ENCODE measurements at regions not wholly inside any gene's neighbourhood (a gene's known extent, or its start where the extent isn't known, plus 50 kb on each side); places are given as distances from the start of the nearest gene placed in this dataset.

GRCh38 chr18:73917046-73917445, 230.6 kb downstream of the FBXO15 start:
- no peak for DNase-seq

- no peak for DNase-seq
These were observed 234.1 kb downstream of the FBXO15 start for GRCh38 chr18:73913505-73913904.

GRCh38 chr18:73908323-73908722, 239.3 kb downstream of the FBXO15 start:
- DNase-seq = no peak

GRCh38 chr18:73901566-73901965, 246.1 kb downstream of the FBXO15 start:
- DNase-seq = no peak

- no peak for DNase-seq
These were observed 246.5 kb downstream of the FBXO15 start for GRCh38 chr18:73901151-73901550.

- DNase-seq = no peak
These were observed 247.4 kb downstream of the FBXO15 start for GRCh38 chr18:73900106-73900835.

- DNase-seq = no peak
These were observed 250.1 kb downstream of the FBXO15 start for GRCh38 chr18:73897517-73897916.

GRCh38 chr18:73896685-73897084, 250.9 kb downstream of the FBXO15 start:
- DNase-seq = no peak

- DNase-seq = no peak
These were observed 251.9 kb downstream of the FBXO15 start for GRCh38 chr18:73895701-73896100.

- no peak for DNase-seq
These were observed 253.8 kb downstream of the FBXO15 start for GRCh38 chr18:73893880-73894279.

GRCh38 chr18:73891572-73892421, 255.8 kb downstream of the FBXO15 start:
- DNase-seq = no peak

GRCh38 chr18:73888565-73888964, 259.1 kb downstream of the FBXO15 start:
- no peak for DNase-seq

GRCh38 chr18:73887801-73888200, 259.8 kb downstream of the FBXO15 start:
- DNase-seq = no peak

GRCh38 chr18:73884868-73885267, 262.8 kb downstream of the FBXO15 start:
- no peak for DNase-seq

GRCh38 chr18:73881396-73881917, 266.2 kb downstream of the FBXO15 start:
- DNase-seq = no peak

- no peak for DNase-seq
These were observed 267.2 kb downstream of the FBXO15 start for GRCh38 chr18:73880387-73880786.

GRCh38 chr18:73879766-73880165, 267.9 kb downstream of the FBXO15 start:
- DNase-seq = no peak

- no peak for DNase-seq
These were observed 268.3 kb downstream of the FBXO15 start for GRCh38 chr18:73879328-73879727.

- DNase-seq = no peak
These were observed 278.5 kb downstream of the FBXO15 start for GRCh38 chr18:73869182-73869581.

GRCh38 chr18:73861771-73862170, 285.9 kb downstream of the FBXO15 start:
- no peak for DNase-seq

- no peak for DNase-seq
These were observed 287.7 kb downstream of the FBXO15 start for GRCh38 chr18:73859837-73860397.

- DNase-seq = no peak
These were observed 294.7 kb downstream of the FBXO15 start for GRCh38 chr18:73852789-73853549.

GRCh38 chr18:73850782-73851181, 296.9 kb downstream of the FBXO15 start:
- DNase-seq = no peak

All from CD4-positive, alpha-beta T cell treated with Interferon gamma for 1 hour (primary cell).